Liver (tissue), 3 donors: ENCODE measurements at regions not wholly inside any gene's neighbourhood (a gene's known extent, or its start where the extent isn't known, plus 50 kb on each side); places are given as distances from the start of the nearest gene placed in this dataset.

Experiments
- CTCF ChIP-seq: fragments of 150-350 bp; IDR thresholded peaks from 2 replicates; pipeline ENCODE4 v1.5.1; 2017; ENCODE audit warnings: improper control_type of control experiment, low read depth, low read length; ENCODE audit not compliant: missing input control
- EGR1 ChIP-seq, 2 donors: IDR thresholded peaks; 2 replicates each; pipeline ENCODE4 v1.6.1; 2016 to 2018; ENCODE audit warnings: antibody characterized with exemption in 2 of 2, low read depth in 2 of 2
- GABPA ChIP-seq, 2 donors: IDR thresholded peaks in 1 of 2; conservative IDR thresholded peaks in 1 of 2; 2 replicates each; pipeline ENCODE4 v1.6.1; 2016; ENCODE audit warnings: antibody characterized with exemption in 2 of 2, mild to moderate bottlenecking in 1 of 2, moderate library complexity in 1 of 2
- JUND ChIP-seq, 2 donors: IDR thresholded peaks; 2 replicates each; pipeline ENCODE4 v1.6.1; 2016; ENCODE audit warnings: antibody characterized with exemption in 2 of 2
- NR2F2 ChIP-seq: IDR thresholded peaks from 2 replicates; pipeline ENCODE4 v1.6.1; 2016; ENCODE audit warnings: antibody characterized with exemption
- RAD21 ChIP-seq, 2 donors: IDR thresholded peaks; 2 replicates each; pipeline ENCODE4 v1.6.1; 2016; ENCODE audit warnings: antibody characterized with exemption in 2 of 2, mild to moderate bottlenecking in 2 of 2
- REST ChIP-seq: IDR thresholded peaks from 2 replicates; pipeline ENCODE4 v1.6.1; 2016; ENCODE audit warnings: antibody characterized with exemption, mild to moderate bottlenecking
- TAF1 ChIP-seq: conservative IDR thresholded peaks from 2 replicates; pipeline ENCODE4 v1.6.1; 2016; ENCODE audit warnings: antibody characterized with exemption, mild to moderate bottlenecking
- YY1 ChIP-seq: IDR thresholded peaks from 2 replicates; pipeline ENCODE4 v1.6.1; 2016; ENCODE audit warnings: antibody characterized with exemption, mild to moderate bottlenecking
- ZBTB33 ChIP-seq: IDR thresholded peaks from 2 replicates; pipeline ENCODE4 v1.6.1; 2016; ENCODE audit warnings: antibody characterized with exemption
- TF ChIP-seq, protein P1 (sequence below): IDR thresholded peaks from 2 replicates; pipeline ENCODE4 v1.6.1; 2016; ENCODE audit warnings: antibody characterized with exemption
- donor health status: healthy.
- donor health status: healthy.

DNA sequence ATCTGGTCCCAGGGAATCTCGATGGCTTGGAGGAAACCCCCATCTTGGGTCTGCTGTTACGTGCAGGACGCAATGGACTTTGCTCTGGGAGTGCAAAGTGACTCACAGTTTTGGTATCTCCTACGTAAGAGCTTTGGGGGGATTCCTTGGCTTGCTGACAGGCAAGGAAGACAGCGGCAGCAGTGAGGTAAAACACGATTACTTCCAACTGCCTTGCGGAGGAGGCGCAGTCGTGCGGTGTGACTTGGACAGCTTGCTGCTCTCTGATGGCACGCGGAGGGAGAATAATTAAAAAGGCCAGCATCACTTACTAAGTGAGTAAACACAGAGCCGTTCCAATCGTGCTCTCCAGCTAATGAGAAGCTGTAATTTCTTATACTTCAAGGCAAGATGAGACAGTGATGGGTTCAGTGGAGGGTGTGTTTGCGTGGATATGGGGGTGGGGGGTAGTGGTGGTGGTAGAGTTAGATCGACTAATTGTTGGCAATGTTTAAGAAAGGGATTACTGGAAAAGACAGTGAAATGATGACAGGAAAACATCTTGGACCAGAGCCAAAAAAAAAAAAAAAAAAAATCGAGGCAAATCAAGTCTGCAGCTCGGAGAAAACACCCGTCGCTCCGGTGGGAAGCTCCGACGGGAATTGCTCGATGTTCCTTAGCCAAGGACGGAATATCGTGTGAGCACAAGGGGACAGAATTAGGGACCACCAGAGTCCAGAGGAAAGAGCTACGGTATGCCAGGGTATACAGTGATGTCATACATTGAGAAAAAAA lies 184.8 kb upstream of the ZFHX3 start:
- TF ChIP-seq, protein P1, sequence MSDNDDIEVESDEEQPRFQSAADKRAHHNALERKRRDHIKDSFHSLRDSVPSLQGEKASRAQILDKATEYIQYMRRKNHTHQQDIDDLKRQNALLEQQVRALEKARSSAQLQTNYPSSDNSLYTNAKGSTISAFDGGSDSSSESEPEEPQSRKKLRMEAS: no peak
- TF ChIP-seq REST (no peak), CTCF (no peak), RAD21 (IDR thresholded peaks at IDR 0.05) (no peak), TAF1 (no peak), YY1 (no peak), EGR1 (IDR thresholded peaks at IDR 0.05; ENCODE audit: low read depth in 2 of 2) (no peak), JUND (IDR thresholded peaks at IDR 0.05) (peak; percentile 37 to 61), NR2F2 (no peak), ZBTB33 (no peak), GABPA (IDR thresholded peaks at IDR 0.05 in 1 of 2, conservative IDR thresholded peaks at IDR 0.05 in 1 of 2) (no peak)
